Liver (tissue), 3 donors: ENCODE measurements at regions not wholly inside any gene's neighbourhood (a gene's known extent, or its start where the extent isn't known, plus 50 kb on each side); places are given as distances from the start of the nearest gene placed in this dataset.

Experiments
- EGR1 ChIP-seq, 2 donors: IDR thresholded peaks; 2 replicates each; pipeline ENCODE4 v1.6.1; 2016 to 2018; ENCODE audit warnings: antibody characterized with exemption in 2 of 2, low read depth in 2 of 2
- GABPA ChIP-seq, 2 donors: IDR thresholded peaks in 1 of 2; conservative IDR thresholded peaks in 1 of 2; 2 replicates each; pipeline ENCODE4 v1.6.1; 2016; ENCODE audit warnings: antibody characterized with exemption in 2 of 2, mild to moderate bottlenecking in 1 of 2, moderate library complexity in 1 of 2
- HNF4G ChIP-seq: IDR thresholded peaks from 2 replicates; pipeline ENCODE4 v1.6.1; 2016; ENCODE audit warnings: antibody characterized with exemption
- JUND ChIP-seq, 2 donors: IDR thresholded peaks; 2 replicates each; pipeline ENCODE4 v1.6.1; 2016; ENCODE audit warnings: antibody characterized with exemption in 2 of 2
- MAX ChIP-seq: IDR thresholded peaks from 2 replicates; pipeline ENCODE4 v1.6.1; 2016; ENCODE audit warnings: antibody characterized with exemption
- RAD21 ChIP-seq, 2 donors: IDR thresholded peaks; 2 replicates each; pipeline ENCODE4 v1.6.1; 2016; ENCODE audit warnings: antibody characterized with exemption in 2 of 2, mild to moderate bottlenecking in 2 of 2
- REST ChIP-seq: IDR thresholded peaks from 2 replicates; pipeline ENCODE4 v1.6.1; 2016; ENCODE audit warnings: antibody characterized with exemption, mild to moderate bottlenecking
- TAF1 ChIP-seq: conservative IDR thresholded peaks from 2 replicates; pipeline ENCODE4 v1.6.1; 2016; ENCODE audit warnings: antibody characterized with exemption, mild to moderate bottlenecking
- YY1 ChIP-seq: IDR thresholded peaks from 2 replicates; pipeline ENCODE4 v1.6.1; 2016; ENCODE audit warnings: antibody characterized with exemption, mild to moderate bottlenecking
- TF ChIP-seq, protein P1 (sequence below): fragments of 150-350 bp; IDR thresholded peaks from 2 replicates; pipeline ENCODE4 v1.5.1; 2017; ENCODE audit warnings: improper control_type of control experiment, low read depth, low read length; ENCODE audit not compliant: missing input control
- donor health status: healthy.
- donor health status: healthy.

- no peak for TF ChIP-seq RAD21 (IDR thresholded peaks at IDR 0.05)
- TF ChIP-seq REST, result no peak
- TF ChIP-seq, protein P1, sequence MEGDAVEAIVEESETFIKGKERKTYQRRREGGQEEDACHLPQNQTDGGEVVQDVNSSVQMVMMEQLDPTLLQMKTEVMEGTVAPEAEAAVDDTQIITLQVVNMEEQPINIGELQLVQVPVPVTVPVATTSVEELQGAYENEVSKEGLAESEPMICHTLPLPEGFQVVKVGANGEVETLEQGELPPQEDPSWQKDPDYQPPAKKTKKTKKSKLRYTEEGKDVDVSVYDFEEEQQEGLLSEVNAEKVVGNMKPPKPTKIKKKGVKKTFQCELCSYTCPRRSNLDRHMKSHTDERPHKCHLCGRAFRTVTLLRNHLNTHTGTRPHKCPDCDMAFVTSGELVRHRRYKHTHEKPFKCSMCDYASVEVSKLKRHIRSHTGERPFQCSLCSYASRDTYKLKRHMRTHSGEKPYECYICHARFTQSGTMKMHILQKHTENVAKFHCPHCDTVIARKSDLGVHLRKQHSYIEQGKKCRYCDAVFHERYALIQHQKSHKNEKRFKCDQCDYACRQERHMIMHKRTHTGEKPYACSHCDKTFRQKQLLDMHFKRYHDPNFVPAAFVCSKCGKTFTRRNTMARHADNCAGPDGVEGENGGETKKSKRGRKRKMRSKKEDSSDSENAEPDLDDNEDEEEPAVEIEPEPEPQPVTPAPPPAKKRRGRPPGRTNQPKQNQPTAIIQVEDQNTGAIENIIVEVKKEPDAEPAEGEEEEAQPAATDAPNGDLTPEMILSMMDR, result no peak
- TF ChIP-seq TAF1, result no peak
- no peak for TF ChIP-seq GABPA (IDR thresholded peaks at IDR 0.05 in 1 of 2, conservative IDR thresholded peaks at IDR 0.05 in 1 of 2)
- TF ChIP-seq EGR1 (IDR thresholded peaks at IDR 0.05; ENCODE audit: low read depth in 2 of 2), result no peak
- no peak for TF ChIP-seq MAX
- no peak for TF ChIP-seq HNF4G
- no peak for TF ChIP-seq JUND (IDR thresholded peaks at IDR 0.05)
- TF ChIP-seq YY1, result no peak
These were observed 67.8 kb upstream of the SDK1 start for GRCh38 chr7:3233301-3233700.
